ENCODE measurements at regions not wholly inside any gene's neighbourhood (a gene's known extent, or its start where the extent isn't known, plus 50 kb on each side); places are given as distances from the start of the nearest gene placed in this dataset.

- Histone ChIP-seq H4K20me1 (ENCODE audit: insufficient read depth) (no peaks in the 10 kb centered on the region), H3K9me2 (ENCODE audit: insufficient read depth, low read length) (no peaks in the 10 kb centered on the region), H3K36me3 (ENCODE audit: insufficient read depth, low read length) (no peaks in the 10 kb centered on the region), H2AFZ (ENCODE audit: low read depth, low read length) (no peak overlapping the region), H3K9me3 (ENCODE audit: low read length) (no peaks in the 10 kb centered on the region), H3K4me2 (ENCODE audit: low read length) (no peak overlapping the region), H3K27ac (ENCODE audit: low read length) (no peak overlapping the region), H3K4me3 (ENCODE audit: low read length) (no peak overlapping the region), H3K9ac (ENCODE audit: low read length) (no peak overlapping the region), H3K79me2 (replicated peaks; ENCODE audit: insufficient read depth, low read length) (no peaks in the 10 kb centered on the region), H3F3A (ENCODE audit: insufficient read depth, low read length, poor library complexity, severe bottlenecking) (no peaks in the 10 kb centered on the region), H3K27me3 (ENCODE audit: insufficient read depth, low read depth, low read length) (no peaks in the 10 kb centered on the region)
- TF ChIP-seq POLR2AphosphoS5 (IDR thresholded peaks at IDR 0.05): no peak
- no peak for TF ChIP-seq EZH2 (IDR thresholded peaks at IDR 0.05; ENCODE audit: borderline replicate concordance, insufficient read depth, low read length, poor library complexity, severe bottlenecking)
- TF ChIP-seq SMC3 (conservative IDR thresholded peaks at IDR 0.05; ENCODE audit: poor library complexity): no peak
- no peak for TF ChIP-seq MXI1 (conservative IDR thresholded peaks at IDR 0.05; ENCODE audit: poor library complexity, severe bottlenecking)
- TF ChIP-seq TAF1 (IDR thresholded peaks at IDR 0.05; ENCODE audit: low read depth): no peak
- no peak for TF ChIP-seq REST (IDR thresholded peaks at IDR 0.05; ENCODE audit: borderline replicate concordance)
- TF ChIP-seq RAD21 (conservative IDR thresholded peaks at IDR 0.05): no peak
- TF ChIP-seq CTCF (IDR thresholded peaks at IDR 0.05; ENCODE audit: poor library complexity, severe bottlenecking): no peak
- no peak for TF ChIP-seq EP300 (conservative IDR thresholded peaks at IDR 0.05; ENCODE audit: poor library complexity, severe bottlenecking)
Observed at GRCh38 chr4:23369331-23369730, 520.5 kb downstream of the PPARGC1A start.

GRCh38 chr4:23368081-23368697, 521.7 kb downstream of the PPARGC1A start:
- H3K4me2 ChIP-seq (ENCODE audit: low read length): no peak overlapping the region
- H3F3A ChIP-seq (ENCODE audit: insufficient read depth, low read length, poor library complexity, severe bottlenecking): no peaks in the 10 kb centered on the region
- H3K9me3 ChIP-seq (ENCODE audit: low read length): no peaks in the 10 kb centered on the region
- H3K79me2 ChIP-seq (replicated peaks; ENCODE audit: insufficient read depth, low read length): no peaks in the 10 kb centered on the region
- H3K36me3 ChIP-seq (ENCODE audit: insufficient read depth, low read length): no peaks in the 10 kb centered on the region
- H3K27ac ChIP-seq (ENCODE audit: low read length): no peak overlapping the region
- no peaks in the 10 kb centered on the region for H3K9me2 ChIP-seq (ENCODE audit: insufficient read depth, low read length)
- H4K20me1 ChIP-seq (ENCODE audit: insufficient read depth): no peaks in the 10 kb centered on the region
- no peaks in the 10 kb centered on the region for H3K27me3 ChIP-seq (ENCODE audit: insufficient read depth, low read depth, low read length)
- H3K4me3 ChIP-seq (ENCODE audit: low read length): no peak overlapping the region
- TF ChIP-seq SMC3 (conservative IDR thresholded peaks at IDR 0.05; ENCODE audit: poor library complexity): peak; percentile 48
- peak; percentile 44 for TF ChIP-seq RAD21 (conservative IDR thresholded peaks at IDR 0.05)
- no peak for TF ChIP-seq MXI1 (conservative IDR thresholded peaks at IDR 0.05; ENCODE audit: poor library complexity, severe bottlenecking)
- no peak for TF ChIP-seq REST (IDR thresholded peaks at IDR 0.05; ENCODE audit: borderline replicate concordance)
- no peak for TF ChIP-seq EP300 (conservative IDR thresholded peaks at IDR 0.05; ENCODE audit: poor library complexity, severe bottlenecking)
- peak; percentile 45 for TF ChIP-seq CTCF (IDR thresholded peaks at IDR 0.05; ENCODE audit: poor library complexity, severe bottlenecking)
- TF ChIP-seq TAF1 (IDR thresholded peaks at IDR 0.05; ENCODE audit: low read depth): no peak
- TF ChIP-seq POLR2AphosphoS5 (IDR thresholded peaks at IDR 0.05): no peak
- no peak for TF ChIP-seq EZH2 (IDR thresholded peaks at IDR 0.05; ENCODE audit: borderline replicate concordance, insufficient read depth, low read length, poor library complexity, severe bottlenecking)
- H3K9ac ChIP-seq (ENCODE audit: low read length): no peak overlapping the region
- no peak overlapping the region for H2AFZ ChIP-seq (ENCODE audit: low read depth, low read length)

Measured in neural cell (in vitro differentiated cells).